ENCODE measurements at regions not wholly inside any gene's neighbourhood (a gene's known extent, or its start where the extent isn't known, plus 50 kb on each side); places are given as distances from the start of the nearest gene placed in this dataset.

DNA sequence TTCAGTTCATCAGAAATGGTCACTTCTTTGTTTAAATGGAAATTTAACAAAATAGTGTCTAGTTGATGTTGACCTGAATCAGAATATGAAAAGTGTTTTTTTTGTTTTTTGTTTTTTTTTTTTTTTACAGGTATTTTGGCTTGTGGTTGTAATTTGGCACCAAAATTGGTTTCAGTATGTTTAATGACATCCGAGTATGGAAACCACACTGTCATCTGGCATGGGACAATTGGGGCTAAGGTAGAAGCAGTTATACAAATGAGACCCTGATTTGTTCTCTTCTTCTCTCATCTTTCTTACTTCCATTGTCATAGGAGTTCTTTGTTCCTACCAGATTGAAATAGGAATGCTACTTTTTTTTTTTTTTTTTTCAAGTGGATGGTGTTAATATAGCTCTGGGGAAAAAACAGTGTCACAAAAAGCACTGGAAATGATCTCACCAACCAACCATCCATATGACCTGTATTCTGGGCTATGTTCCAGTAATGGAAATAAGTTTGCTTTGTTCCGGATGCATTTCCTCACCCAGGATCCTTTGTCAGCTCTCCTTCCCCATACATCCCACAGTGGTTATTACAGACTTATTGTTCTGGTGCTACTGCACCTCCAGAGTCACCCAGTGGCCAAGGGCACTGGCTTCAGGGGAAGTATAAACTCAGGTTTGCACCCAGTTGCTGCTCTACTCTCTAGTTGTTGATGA, 95.8 kb downstream of the ATXN3L start:
- Histone ChIP-seq H3K9me3 (no peaks in the 10 kb centered on the region), H3K36me3 (no peaks in the 10 kb centered on the region), H3K27me3 (replicated peaks; ENCODE audit: insufficient read depth) (no peaks in the 10 kb centered on the region), H3K4me1 (replicated peaks) (no peaks in the 10 kb centered on the region), H3K27ac (no peak overlapping the region), H3K4me3 (no peak overlapping the region)
- intact Hi-C loops (cut with DNase I) = no loop called here
- WGBS = 26% methylated on average over 2 of the region's 2 CpGs
- TF ChIP-seq, protein P1, sequence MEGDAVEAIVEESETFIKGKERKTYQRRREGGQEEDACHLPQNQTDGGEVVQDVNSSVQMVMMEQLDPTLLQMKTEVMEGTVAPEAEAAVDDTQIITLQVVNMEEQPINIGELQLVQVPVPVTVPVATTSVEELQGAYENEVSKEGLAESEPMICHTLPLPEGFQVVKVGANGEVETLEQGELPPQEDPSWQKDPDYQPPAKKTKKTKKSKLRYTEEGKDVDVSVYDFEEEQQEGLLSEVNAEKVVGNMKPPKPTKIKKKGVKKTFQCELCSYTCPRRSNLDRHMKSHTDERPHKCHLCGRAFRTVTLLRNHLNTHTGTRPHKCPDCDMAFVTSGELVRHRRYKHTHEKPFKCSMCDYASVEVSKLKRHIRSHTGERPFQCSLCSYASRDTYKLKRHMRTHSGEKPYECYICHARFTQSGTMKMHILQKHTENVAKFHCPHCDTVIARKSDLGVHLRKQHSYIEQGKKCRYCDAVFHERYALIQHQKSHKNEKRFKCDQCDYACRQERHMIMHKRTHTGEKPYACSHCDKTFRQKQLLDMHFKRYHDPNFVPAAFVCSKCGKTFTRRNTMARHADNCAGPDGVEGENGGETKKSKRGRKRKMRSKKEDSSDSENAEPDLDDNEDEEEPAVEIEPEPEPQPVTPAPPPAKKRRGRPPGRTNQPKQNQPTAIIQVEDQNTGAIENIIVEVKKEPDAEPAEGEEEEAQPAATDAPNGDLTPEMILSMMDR (IDR thresholded peaks at IDR 0.05) = no peak
- TF ChIP-seq POLR2A (IDR thresholded peaks at IDR 0.05) = no peak
- TF ChIP-seq POLR2AphosphoS5 (IDR thresholded peaks at IDR 0.05) = no peak
- no peak for DNase-seq (ENCODE audit: low spot score)

DNA sequence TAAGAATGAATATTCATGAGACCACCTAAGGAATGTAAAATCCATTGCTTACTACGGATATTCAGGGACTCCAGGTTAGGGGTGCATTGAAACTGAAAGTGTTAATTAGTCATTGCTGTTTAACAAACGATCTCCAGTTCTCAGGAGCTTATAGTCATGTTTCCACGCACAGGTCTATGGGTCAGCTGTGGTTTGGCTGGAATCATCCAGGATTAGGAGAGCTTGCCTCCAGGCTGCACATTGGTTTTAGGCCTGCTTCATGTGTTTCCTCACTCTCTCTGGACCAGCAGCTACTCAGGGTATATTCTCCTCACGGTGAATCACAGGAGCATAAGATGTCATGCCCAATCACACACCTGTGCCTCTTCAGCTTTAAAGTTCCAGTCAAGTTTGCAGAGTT, 98.9 kb downstream of the ATXN3L start:
- 56% methylated on average over 4 of the region's 4 CpGs for WGBS
- Histone ChIP-seq H3K27ac (no peak overlapping the region), H3K9me3 (no peaks in the 10 kb centered on the region), H3K36me3 (no peaks in the 10 kb centered on the region), H3K27me3 (replicated peaks; ENCODE audit: insufficient read depth) (no peaks in the 10 kb centered on the region), H3K4me1 (replicated peaks) (no peaks in the 10 kb centered on the region), H3K4me3 (no peak overlapping the region)
- intact Hi-C loops (cut with DNase I) = no loop called here
- TF ChIP-seq, protein P1 (IDR thresholded peaks at IDR 0.05) = no peak
- TF ChIP-seq POLR2A (IDR thresholded peaks at IDR 0.05) = no peak
- TF ChIP-seq POLR2AphosphoS5 (IDR thresholded peaks at IDR 0.05) = no peak
- DNase-seq (ENCODE audit: low spot score) = no peak

DNA sequence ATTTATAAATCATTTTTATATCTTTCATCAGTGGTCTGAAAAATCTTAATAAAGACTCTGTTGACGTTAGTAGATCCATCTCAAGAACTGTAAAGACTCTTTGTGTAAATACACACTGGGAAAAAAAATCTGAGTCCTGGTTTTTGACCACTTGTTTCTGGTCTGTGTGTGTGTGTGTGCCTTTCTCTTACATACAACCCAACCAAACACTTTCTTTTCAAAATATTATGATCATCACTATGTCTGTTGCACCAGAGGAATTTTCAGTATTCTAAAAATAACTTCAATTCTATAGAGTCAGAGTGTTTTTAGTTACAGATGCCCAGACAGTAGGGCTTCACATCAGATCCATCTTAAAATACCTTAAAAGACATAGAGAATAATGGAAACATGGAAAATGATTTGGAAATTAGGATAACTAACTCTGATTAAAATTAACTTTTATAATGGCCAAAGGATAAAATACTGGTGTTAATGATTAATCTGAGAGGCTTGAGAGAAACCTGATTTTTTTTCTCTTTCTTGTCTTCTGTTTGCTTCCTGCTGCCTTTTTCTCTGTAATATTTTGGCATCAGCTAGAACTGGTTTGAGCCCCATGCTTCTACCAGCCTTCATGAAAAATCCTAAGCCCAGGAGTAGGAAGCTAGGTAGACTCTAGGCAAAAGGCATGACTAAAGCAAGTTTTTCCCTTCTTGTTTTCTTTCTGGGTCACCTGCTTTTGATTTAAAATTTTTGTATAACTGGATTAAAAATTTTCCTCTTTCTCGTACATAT, 99.7 kb downstream of the ATXN3L start:
- no peaks in the 10 kb centered on the region for H3K4me1 ChIP-seq (replicated peaks)
- intact Hi-C loops (cut with DNase I) = no loop called here
- H3K36me3 ChIP-seq = no peaks in the 10 kb centered on the region
- H3K27ac ChIP-seq = no peak overlapping the region
- no peak overlapping the region for H3K4me3 ChIP-seq
- H3K27me3 ChIP-seq (replicated peaks; ENCODE audit: insufficient read depth) = no peaks in the 10 kb centered on the region
- TF ChIP-seq POLR2A (IDR thresholded peaks at IDR 0.05) (no peak), POLR2AphosphoS5 (IDR thresholded peaks at IDR 0.05) (no peak)
- TF ChIP-seq, protein P1 (IDR thresholded peaks at IDR 0.05) = no peak
- 40% methylated on average over 2 of the region's 2 CpGs for WGBS
- no peaks in the 10 kb centered on the region for H3K9me3 ChIP-seq
- no peak for DNase-seq (ENCODE audit: low spot score)

DNA sequence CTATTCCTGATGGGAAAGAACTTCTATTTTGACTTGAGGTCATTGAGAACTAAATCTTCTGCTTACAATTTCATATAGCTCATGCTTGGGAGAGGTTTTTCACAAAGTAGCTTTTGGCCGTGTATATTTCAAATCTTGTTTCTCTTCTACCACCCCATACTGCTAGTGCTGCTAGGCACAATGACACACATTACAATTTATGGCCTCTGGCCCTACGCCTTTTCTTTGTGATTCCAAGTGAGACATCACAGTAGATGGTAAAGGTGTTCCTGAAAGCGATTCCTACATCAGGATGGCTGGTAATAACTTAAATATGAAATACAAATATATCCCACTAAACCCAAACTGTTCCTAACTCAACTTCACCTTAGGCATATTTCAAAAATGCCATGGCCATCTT, 101.1 kb downstream of the ATXN3L start:
- H3K27me3 ChIP-seq (replicated peaks; ENCODE audit: insufficient read depth) = no peaks in the 10 kb centered on the region
- H3K9me3 ChIP-seq = no peaks in the 10 kb centered on the region
- intact Hi-C loops (cut with DNase I) = no loop called here
- H3K4me1 ChIP-seq (replicated peaks) = no peaks in the 10 kb centered on the region
- DNase-seq (ENCODE audit: low spot score) = no peak
- WGBS = 81% methylated on average over 3 of the region's 3 CpGs
- H3K4me3 ChIP-seq = no peak overlapping the region
- TF ChIP-seq, protein P1 (IDR thresholded peaks at IDR 0.05) = no peak
- no peaks in the 10 kb centered on the region for H3K36me3 ChIP-seq
- H3K27ac ChIP-seq = no peak overlapping the region

DNA sequence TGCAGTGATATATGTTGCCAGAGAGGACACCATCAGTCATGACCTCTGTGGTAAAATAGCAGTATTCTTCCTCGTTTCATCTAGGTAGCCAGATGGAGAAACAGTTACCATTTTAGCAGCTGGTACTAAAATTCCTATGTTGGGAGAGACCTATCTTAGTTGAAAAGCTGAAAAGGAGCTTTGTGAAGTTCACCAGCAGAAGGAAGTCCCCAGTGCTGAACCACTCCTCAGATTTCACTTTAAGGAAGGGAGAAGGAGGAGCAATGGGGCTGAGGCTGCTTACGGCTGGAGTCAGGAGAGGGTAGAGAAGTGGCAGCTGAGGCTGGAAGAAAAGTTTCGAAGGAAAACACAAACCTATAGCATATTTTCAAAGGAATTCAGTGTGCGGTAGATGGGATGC, 103.7 kb downstream of the ATXN3L start:
- TF ChIP-seq POLR2A (IDR thresholded peaks at IDR 0.05) (no peak), POLR2AphosphoS5 (IDR thresholded peaks at IDR 0.05) (no peak)
- TF ChIP-seq, protein P1 (IDR thresholded peaks at IDR 0.05) = no peak
- no peak overlapping the region for H3K27ac ChIP-seq
- no peaks in the 10 kb centered on the region for H3K36me3 ChIP-seq
- no peaks in the 10 kb centered on the region for H3K27me3 ChIP-seq (replicated peaks; ENCODE audit: insufficient read depth)
- DNase-seq (ENCODE audit: low spot score) = no peak
- H3K4me3 ChIP-seq = no peak overlapping the region
- intact Hi-C loops (cut with DNase I) = no loop called here
- 76% methylated on average over 4 of the region's 4 CpGs for WGBS
- H3K9me3 ChIP-seq = no peaks in the 10 kb centered on the region
- H3K4me1 ChIP-seq (replicated peaks) = no peaks in the 10 kb centered on the region
